SU-DHL-6 (cell line): ENCODE measurements at regions not wholly inside any gene's neighbourhood (a gene's known extent, or its start where the extent isn't known, plus 50 kb on each side); places are given as distances from the start of the nearest gene placed in this dataset.

ENCODE experiments used
- H2AFZ ChIP-seq: fragments of 200-600 bp; sonication (generic); 2 replicates; pipeline ENCODE4 v1.6.1; 2014; ENCODE audit warnings: low read depth, mild to moderate bottlenecking, moderate library complexity, mixed read lengths, antibody characterized with exemption, low read length; ENCODE audit not compliant: severe bottlenecking
- H3F3A ChIP-seq: fragments of 200-600 bp; shearing (Covaris generic); 2 replicates; pipeline ENCODE4 v1.6.0; 2016; ENCODE audit warnings: antibody characterized with exemption, mild to moderate bottlenecking; ENCODE audit not compliant: insufficient read depth
- H3K27ac ChIP-seq: fragments of 200-600 bp; sonication (generic); 2 replicates; pipeline ENCODE4 v1.5.1; 2016; ENCODE audit warnings: low read depth, mild to moderate bottlenecking, low read length, moderate library complexity, mixed read lengths
- H3K27me3 ChIP-seq: fragments of 200-600 bp; sonication (generic), shearing (Covaris generic); 2 replicates; pipeline ENCODE4 v1.6.0; 2014; ENCODE audit warnings: mild to moderate bottlenecking, low read length
- H3K36me3 ChIP-seq: fragments of 200-600 bp; sonication (generic); 2 replicates; pipeline ENCODE4 v1.6.1; 2014; ENCODE audit warnings: mild to moderate bottlenecking, low read length, mixed read lengths
- H3K4me2 ChIP-seq: fragments of 300-600, 200-600 bp; shearing (Covaris generic), sonication (generic); 2 replicates; pipeline ENCODE4 v1.6.0; 2014; ENCODE audit warnings: low read length, low read depth, mild to moderate bottlenecking; ENCODE audit not compliant: poor library complexity, severe bottlenecking
- H3K4me3 ChIP-seq: fragments of 200-600 bp; sonication (generic); 2 replicates; pipeline ENCODE4 v1.5.1; 2014; ENCODE audit warnings: antibody characterized with exemption, low read length, mild to moderate bottlenecking, mixed read lengths; ENCODE audit not compliant: insufficient read depth, poor library complexity, severe bottlenecking
- H3K79me2 ChIP-seq: fragments of 200-600 bp; sonication (generic); 2 replicates; pipeline ENCODE4 v1.6.1; 2014; ENCODE audit warnings: mild to moderate bottlenecking, low read length, moderate library complexity; ENCODE audit not compliant: insufficient read depth
- H3K9ac ChIP-seq: fragments of 200-600 bp; sonication (generic); 2 replicates; pipeline ENCODE4 v1.7.0; 2014; ENCODE audit warnings: mild to moderate bottlenecking, low read length
- H3K9me2 ChIP-seq: fragments of 200-600 bp; sonication (generic); replicated peaks from 2 replicates; pipeline ENCODE4 v1.6.1; 2014; ENCODE audit warnings: low read length; ENCODE audit not compliant: insufficient read depth
- H3K9me3 ChIP-seq: fragments of 200-600 bp; sonication (generic); 2 replicates; pipeline ENCODE4 v1.6.1; 2014; ENCODE audit warnings: low read length, mixed read lengths; ENCODE audit not compliant: insufficient read depth
- H4K20me1 ChIP-seq: fragments of 200-600 bp; sonication (generic); 2 replicates; pipeline ENCODE4 v1.6.1; 2014; ENCODE audit warnings: low read depth, mild to moderate bottlenecking, antibody characterized with exemption, low read length, moderate library complexity, mixed read lengths
- EZH2phosphoT487 ChIP-seq: fragments of 200-600 bp; sonication (generic), shearing (Covaris generic); conservative IDR thresholded peaks from 2 replicates; pipeline ENCODE4 v1.6.1; 2018; ENCODE audit warnings: mild to moderate bottlenecking, antibody characterized with exemption, low read length, moderate library complexity, mixed read lengths
- TF ChIP-seq, protein P1 (sequence below): fragments of 200-600 bp; sonication (generic); IDR thresholded peaks from one replicate; pipeline ENCODE4 v1.5.1; 2017; ENCODE audit warnings: antibody characterized with exemption, mild to moderate bottlenecking, low read length, moderate library complexity; ENCODE audit not compliant: insufficient read depth, poor library complexity, severe bottlenecking

DNA sequence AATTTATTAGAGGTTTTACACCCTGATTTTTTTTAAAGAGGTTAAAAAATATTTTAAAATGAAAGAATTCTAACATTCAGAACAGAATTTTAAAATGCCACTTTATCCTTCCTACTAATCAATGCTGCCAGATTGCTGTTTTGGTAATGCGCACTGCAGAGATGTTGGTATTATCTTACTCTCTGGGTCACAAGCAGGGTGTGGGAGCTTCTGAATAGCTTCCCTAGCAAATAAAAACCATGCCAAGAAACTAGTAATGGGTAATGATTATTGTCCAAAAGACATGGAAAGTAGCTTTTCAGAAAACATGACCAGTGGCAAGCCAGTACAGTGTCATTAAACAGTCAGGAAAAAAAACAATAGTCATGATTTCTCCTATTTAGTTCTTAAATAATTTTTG, 205.4 kb downstream of the TPBG start:
- Histone ChIP-seq H3K4me3 (no peak overlapping the region), H2AFZ (no peak overlapping the region), H3K9ac (no peak overlapping the region), H3K4me2 (no peak overlapping the region), H3F3A (no peaks in the 10 kb centered on the region), H3K27me3 (no peaks in the 10 kb centered on the region), H3K27ac (no peak overlapping the region), H4K20me1 (no peaks in the 10 kb centered on the region), H3K9me2 (no peaks in the 10 kb centered on the region), H3K36me3 (no peaks in the 10 kb centered on the region), H3K9me3 (no peaks in the 10 kb centered on the region), H3K79me2 (no peaks in the 10 kb centered on the region)
- TF ChIP-seq, protein P1, sequence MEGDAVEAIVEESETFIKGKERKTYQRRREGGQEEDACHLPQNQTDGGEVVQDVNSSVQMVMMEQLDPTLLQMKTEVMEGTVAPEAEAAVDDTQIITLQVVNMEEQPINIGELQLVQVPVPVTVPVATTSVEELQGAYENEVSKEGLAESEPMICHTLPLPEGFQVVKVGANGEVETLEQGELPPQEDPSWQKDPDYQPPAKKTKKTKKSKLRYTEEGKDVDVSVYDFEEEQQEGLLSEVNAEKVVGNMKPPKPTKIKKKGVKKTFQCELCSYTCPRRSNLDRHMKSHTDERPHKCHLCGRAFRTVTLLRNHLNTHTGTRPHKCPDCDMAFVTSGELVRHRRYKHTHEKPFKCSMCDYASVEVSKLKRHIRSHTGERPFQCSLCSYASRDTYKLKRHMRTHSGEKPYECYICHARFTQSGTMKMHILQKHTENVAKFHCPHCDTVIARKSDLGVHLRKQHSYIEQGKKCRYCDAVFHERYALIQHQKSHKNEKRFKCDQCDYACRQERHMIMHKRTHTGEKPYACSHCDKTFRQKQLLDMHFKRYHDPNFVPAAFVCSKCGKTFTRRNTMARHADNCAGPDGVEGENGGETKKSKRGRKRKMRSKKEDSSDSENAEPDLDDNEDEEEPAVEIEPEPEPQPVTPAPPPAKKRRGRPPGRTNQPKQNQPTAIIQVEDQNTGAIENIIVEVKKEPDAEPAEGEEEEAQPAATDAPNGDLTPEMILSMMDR = no peak
- no peak for TF ChIP-seq EZH2phosphoT487

DNA sequence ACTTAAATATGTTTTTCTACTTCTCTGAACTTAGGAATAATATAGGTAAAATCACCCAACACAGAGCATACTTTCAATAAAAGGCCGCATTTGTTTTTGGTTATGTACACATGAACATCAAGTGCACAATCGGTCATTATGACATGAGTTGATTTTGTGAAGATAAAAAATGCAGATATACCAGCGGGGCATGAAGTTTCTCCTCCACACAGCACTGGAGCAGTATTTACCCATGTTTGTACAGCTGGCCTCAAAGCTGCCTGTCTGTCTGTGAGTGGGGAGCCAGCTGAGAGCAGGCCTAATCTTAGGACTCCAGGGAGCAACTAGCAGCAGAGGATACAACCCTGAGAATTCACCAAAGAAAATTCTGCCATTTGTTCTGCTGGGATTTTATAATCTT, 206.5 kb downstream of the TPBG start:
- H3K27ac ChIP-seq = no peak overlapping the region
- H3K9me3 ChIP-seq = no peaks in the 10 kb centered on the region
- H3K36me3 ChIP-seq = no peaks in the 10 kb centered on the region
- no peak overlapping the region for H3K4me3 ChIP-seq
- H3K9ac ChIP-seq = no peak overlapping the region
- TF ChIP-seq EZH2phosphoT487 = no peak
- TF ChIP-seq, protein P1 = no peak
- no peak overlapping the region for H2AFZ ChIP-seq
- H3K27me3 ChIP-seq = no peaks in the 10 kb centered on the region
- no peaks in the 10 kb centered on the region for H3K9me2 ChIP-seq
- no peak overlapping the region for H3K4me2 ChIP-seq
- H3K79me2 ChIP-seq = no peaks in the 10 kb centered on the region
- H4K20me1 ChIP-seq = no peaks in the 10 kb centered on the region
- no peaks in the 10 kb centered on the region for H3F3A ChIP-seq

GRCh38 chr6:82571455-82571854, 207.8 kb downstream of the TPBG start:
- no peaks in the 10 kb centered on the region for H3K9me2 ChIP-seq
- H3K79me2 ChIP-seq = no peaks in the 10 kb centered on the region
- no peak overlapping the region for H3K4me3 ChIP-seq
- no peaks in the 10 kb centered on the region for H3F3A ChIP-seq
- H3K9ac ChIP-seq = no peak overlapping the region
- H3K9me3 ChIP-seq = no peaks in the 10 kb centered on the region
- H4K20me1 ChIP-seq = no peaks in the 10 kb centered on the region
- H3K27me3 ChIP-seq = no peaks in the 10 kb centered on the region
- no peak for TF ChIP-seq EZH2phosphoT487
- TF ChIP-seq, protein P1 = no peak
- H2AFZ ChIP-seq = no peak overlapping the region
- no peaks in the 10 kb centered on the region for H3K36me3 ChIP-seq
- no peak overlapping the region for H3K4me2 ChIP-seq
- H3K27ac ChIP-seq = no peak overlapping the region
